ENCODE measurements at regions not wholly inside any gene's neighbourhood (a gene's known extent, or its start where the extent isn't known, plus 50 kb on each side); places are given as distances from the start of the nearest gene placed in this dataset.

- DNase-seq (ENCODE audit: low read depth in 2 of 3, low spot score in 2 of 3): no peak
Observed at GRCh38 chr6:170136541-170137175, 154.2 kb downstream of the DLL1 start.

DNA sequence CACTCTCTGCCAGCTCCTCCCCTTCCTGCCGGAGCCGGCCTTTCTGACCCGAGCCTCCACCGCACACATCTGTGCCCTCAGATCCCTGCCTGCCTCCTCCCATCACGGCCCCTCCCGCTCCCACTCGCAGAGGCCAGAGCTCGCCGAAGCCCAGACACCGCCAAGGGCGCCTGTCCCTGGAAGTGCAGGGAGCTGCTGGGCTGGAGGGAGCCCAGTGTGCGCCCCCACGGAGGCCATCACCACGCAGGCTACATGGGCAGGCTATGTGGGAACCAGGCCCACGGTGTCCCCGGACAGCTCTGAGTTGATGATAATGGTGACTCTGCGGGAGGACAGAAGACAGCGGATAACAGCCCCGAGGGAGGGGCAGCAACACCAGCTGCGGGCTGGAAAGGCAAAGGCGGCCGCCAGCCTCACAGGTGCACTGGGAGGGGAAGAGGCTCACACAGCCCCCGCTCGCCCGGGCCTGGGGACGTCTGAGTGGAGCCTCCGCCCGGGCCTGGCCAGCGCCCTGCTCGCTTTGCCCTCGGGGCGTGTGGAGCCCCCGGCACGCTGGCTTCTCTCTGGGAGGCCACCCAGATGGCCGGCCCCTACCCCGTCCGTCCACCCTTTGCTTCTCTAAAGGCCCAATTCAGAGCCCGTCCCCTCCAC, 154.9 kb downstream of the DLL1 start:
- no peak for DNase-seq (ENCODE audit: low read depth in 2 of 3, low spot score in 2 of 3)

GRCh38 chr6:170135461-170135820, 155.4 kb downstream of the DLL1 start:
- DNase-seq (ENCODE audit: low read depth in 2 of 3, low spot score in 2 of 3): no peak

- DNase-seq (ENCODE audit: low read depth in 2 of 3, low spot score in 2 of 3): no peak
Observed at GRCh38 chr6:170134471-170135440, 156.1 kb downstream of the DLL1 start.

- no peak for DNase-seq (ENCODE audit: low read depth in 2 of 3, low spot score in 2 of 3)
Observed at GRCh38 chr6:170134031-170134470, 156.8 kb downstream of the DLL1 start.

DNA sequence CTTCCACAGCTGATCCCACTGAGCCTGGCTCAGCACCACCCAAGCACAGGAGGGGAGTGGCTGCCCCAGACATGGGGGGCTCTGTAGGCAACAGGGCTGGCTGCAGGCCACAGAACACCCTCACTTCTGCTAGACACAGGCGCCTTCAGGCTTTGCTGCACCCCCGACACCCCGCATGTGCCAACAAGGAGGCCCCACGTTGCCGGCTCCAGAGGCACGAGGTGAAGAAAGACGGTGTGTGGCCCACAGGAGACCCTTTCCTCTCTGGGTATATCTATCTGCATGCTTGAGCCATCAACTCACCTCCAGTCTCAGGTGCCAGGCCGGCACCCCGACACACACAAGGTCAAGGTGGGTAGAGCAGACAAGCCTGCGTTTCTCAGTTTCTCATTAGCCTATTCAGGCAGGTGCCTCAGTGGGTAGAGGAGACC, 158.3 kb downstream of the DLL1 start:
- DNase-seq (ENCODE audit: low read depth in 2 of 3, low spot score in 2 of 3): no peak

GRCh38 chr6:170132011-170132521, 158.8 kb downstream of the DLL1 start:
- DNase-seq (ENCODE audit: low read depth in 2 of 3, low spot score in 2 of 3): no peak

GRCh38 chr6:170131351-170131750, 159.5 kb downstream of the DLL1 start:
- DNase-seq (ENCODE audit: low read depth in 2 of 3, low spot score in 2 of 3): no peak

DNA sequence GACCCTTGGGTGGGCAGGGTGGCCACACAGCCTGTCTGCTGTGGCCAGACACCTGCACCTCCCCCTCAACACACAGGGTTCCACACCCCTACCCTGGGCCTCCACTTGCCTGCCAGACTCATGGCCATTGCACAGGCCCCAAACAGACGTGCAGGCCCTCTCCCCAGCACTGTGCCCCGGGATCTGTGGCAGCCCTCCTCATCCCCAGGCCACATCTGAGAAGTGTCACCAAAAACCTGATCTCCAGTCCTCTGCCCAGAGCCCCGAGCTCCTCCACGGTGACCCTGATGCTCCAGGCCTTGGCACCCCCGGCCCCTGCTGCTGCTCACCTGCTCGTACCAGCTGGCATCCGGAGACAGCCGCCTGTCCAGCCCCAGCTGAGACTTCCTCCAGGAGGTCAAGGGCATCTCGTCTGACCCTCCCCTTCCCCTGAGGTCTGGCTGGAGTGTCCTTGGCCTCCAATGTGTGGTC, 160.1 kb downstream of the DLL1 start:
- no peak for DNase-seq (ENCODE audit: low read depth in 2 of 3, low spot score in 2 of 3)

GRCh38 chr6:170130201-170130621, 160.7 kb downstream of the DLL1 start:
- no peak for DNase-seq (ENCODE audit: low read depth in 2 of 3, low spot score in 2 of 3)

DNA sequence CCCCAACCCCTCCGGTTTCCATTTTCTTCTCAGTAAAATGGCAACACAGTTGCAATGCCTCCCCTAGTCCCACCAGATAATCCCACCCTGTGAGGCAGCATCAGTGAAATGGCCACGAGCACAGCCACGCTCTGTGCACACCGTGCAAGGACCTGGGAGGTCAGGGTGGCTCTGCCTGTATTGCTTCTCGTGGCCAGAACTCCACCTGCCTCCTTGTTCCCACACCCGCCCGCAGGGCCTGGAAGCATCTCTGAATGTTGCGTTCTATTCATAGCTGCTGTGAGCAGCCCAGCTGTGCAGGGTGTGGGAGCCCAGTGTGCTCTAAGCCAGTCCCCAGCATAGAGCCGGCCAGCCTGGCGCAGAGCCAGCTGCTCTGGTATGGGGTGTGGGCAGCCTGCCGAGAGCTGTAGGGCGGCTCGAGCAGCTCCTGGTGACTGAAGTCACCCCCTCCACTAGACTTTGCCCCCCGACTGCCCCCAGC, 161.1 kb downstream of the DLL1 start:
- DNase-seq (ENCODE audit: low read depth in 2 of 3, low spot score in 2 of 3): no peak

- DNase-seq (ENCODE audit: low read depth in 2 of 3, low spot score in 2 of 3): no peak
Observed at GRCh38 chr6:170128811-170129681, 161.8 kb downstream of the DLL1 start.

DNA sequence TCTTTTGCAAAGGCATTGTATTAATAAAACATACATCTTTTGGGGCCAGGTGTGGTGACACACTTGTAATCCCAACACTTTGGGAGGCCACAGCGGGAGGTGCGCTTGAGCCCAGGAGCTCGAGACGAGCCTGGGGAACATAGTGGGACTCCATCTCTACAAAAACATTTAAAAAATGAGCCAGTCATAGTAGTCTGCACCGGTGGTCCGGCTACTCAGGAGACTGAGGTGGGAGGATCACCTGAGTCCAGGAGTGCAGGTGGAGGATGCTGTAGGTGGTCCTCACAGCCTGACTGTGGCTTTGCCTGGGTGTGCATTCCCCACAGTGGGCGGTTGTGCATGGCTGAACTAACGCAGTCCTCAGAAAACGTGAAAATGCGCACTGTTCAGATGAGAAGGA, 162.5 kb downstream of the DLL1 start:
- no peak for DNase-seq (ENCODE audit: low read depth in 2 of 3, low spot score in 2 of 3)

GRCh38 chr6:170127151-170127550, 163.7 kb downstream of the DLL1 start:
- no peak for DNase-seq (ENCODE audit: low read depth in 2 of 3, low spot score in 2 of 3)

GRCh38 chr6:170125456-170126300, 165.2 kb downstream of the DLL1 start:
- no peak for DNase-seq (ENCODE audit: low read depth in 2 of 3, low spot score in 2 of 3)

DNA sequence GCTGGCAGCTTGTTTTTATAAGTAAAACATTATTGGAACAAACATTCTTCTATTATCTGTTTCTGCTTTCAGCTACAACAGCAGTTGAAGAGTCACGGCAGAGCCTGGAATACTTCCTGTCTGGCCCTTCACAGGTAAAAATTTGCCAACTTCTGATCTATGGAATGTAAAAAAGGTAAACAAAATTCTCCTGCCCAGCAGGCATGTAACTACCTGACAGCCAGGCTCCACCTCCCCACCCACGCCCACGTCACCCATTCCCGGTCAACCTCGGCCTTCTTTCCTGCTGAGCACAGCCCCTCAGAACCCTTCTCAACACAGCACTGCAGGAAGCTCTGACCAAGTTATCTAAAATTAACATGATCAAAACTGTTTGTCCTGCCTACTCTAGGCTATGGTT, 166.0 kb downstream of the DLL1 start:
- DNase-seq (ENCODE audit: low read depth in 2 of 3, low spot score in 2 of 3): no peak

DNA sequence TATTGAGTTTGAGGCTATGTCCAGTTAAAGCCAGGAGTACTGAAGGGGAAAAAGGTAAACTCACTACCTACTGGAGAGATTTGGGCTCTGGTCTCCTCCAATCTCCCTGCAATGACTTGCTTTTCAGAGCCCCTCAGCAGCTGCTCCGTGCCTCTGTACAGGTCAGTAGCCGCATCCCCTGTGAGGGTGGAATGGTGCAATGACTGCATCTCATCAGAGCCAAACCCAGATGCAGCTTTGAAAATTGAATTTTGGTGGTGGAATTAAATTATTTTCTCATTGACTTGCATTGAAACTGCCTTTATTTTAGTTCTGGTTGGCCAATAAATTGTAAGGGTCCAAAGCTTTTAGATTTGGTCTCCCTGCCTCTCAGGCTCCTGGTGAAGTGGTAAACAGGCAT, 166.7 kb downstream of the DLL1 start:
- DNase-seq (ENCODE audit: low read depth in 2 of 3, low spot score in 2 of 3): no peak

DNA sequence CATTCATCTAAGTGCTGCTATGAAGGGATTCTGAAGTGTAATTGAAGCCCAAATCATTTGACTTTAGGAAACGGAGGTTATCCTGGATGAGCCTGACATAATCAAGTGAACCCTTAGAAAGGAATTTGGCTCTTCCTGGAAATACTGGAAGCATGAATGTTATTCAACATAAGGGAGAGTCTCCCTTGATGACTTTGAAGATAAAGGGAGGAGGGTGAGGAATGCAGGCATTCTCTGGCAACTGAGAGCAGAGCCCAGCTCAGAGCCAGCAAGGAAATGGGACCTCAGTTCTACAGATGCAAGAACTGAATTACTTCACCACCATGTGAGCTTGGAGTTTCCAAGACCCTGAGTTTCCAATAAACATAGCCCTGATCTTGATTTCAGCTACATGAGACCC, 168.2 kb downstream of the DLL1 start:
- no peak for DNase-seq (ENCODE audit: low read depth in 2 of 3, low spot score in 2 of 3)
